ENCODE measurements at regions not wholly inside any gene's neighbourhood (a gene's known extent, or its start where the extent isn't known, plus 50 kb on each side); places are given as distances from the start of the nearest gene placed in this dataset.
"Not testable (repeated sequence)": the region's sequence is repeated elsewhere in the genome, so short reads cannot be mapped to it uniquely, and the experiment has no call there.

DNA sequence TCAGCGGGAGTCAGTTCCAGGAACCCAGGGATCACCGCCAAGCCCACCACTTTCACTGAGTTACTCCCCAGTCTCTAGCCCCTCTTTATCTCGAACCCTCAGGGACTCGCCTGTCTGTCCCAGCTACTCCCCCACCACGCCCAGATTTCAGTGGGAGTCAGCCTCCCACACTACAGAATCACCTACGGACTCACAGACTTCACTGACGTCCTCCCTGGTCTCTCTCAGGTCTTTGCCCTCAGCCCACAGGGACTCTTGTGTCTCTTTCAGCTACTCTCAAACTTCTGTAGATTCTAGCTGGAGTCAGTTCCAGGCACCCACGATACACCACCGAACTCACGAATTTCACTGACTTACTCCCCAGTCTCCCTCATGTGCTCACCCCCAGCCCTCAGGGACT, 529.2 kb downstream of the CWH43 start:
- H3K27ac ChIP-seq (ENCODE audit: low read length); H3K4me3 ChIP-seq (ENCODE audit: low read length); H3K27me3 Mint-ChIP-seq (ENCODE audit: low read depth in 2 of 2); H3K36me3 ChIP-seq (ENCODE audit: control insufficient read depth, insufficient read depth, low read length); H3K27ac Mint-ChIP-seq; H3K4me3 Mint-ChIP-seq; H3K27me3 ChIP-seq (ENCODE audit: control insufficient read depth, insufficient read depth, low read length); intact Hi-C loops (cut with micrococcal nuclease); ATAC-seq; H3K4me1 ChIP-seq (ENCODE audit: control insufficient read depth, insufficient read depth, low read length): not testable (repeated sequence)
- Mint-ChIP-seq H3K36me3 (peaks cover 46% of the 10 kb centered on the region), H3K9me3 (peaks cover 30 to 50% of the 10 kb centered on the region in 2 donors), H3K4me1 (peaks cover 0 to 11% of the 10 kb centered on the region in 2 donors)
- 74% methylated on average over 10 of the region's 10 CpGs for WGBS (ENCODE audit: insufficient coverage)
- peaks cover 71% of the 10 kb centered on the region for H3K9me3 ChIP-seq (ENCODE audit: control insufficient read depth, insufficient read depth, low read length)
- peak in 1 of 2 donors; percentile 8 for DNase-seq

DNA sequence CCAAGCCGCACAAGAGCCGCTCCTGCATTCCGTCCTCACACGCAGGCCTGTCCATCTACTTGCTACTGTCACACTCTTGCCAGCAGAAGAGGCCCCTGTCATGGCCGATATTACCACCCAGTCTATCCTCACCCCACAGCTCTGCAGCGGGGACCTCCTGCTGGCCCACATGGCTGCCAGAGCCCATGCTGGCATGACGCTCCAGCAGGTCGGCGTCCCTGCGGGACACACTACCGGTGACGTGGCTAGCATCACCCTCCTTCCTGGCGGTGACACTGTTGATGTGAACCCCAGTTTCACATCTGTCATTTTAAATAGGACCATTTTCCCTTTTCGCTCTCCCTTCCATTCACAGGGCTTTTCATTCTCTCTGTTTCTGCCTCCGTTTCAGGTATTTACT, 530.0 kb downstream of the CWH43 start:
- Mint-ChIP-seq H3K4me1 (peaks cover 0 to 11% of the 10 kb centered on the region in 2 donors), H3K36me3 (peaks cover 40% of the 10 kb centered on the region), H3K9me3 (peaks cover 24 to 43% of the 10 kb centered on the region in 2 donors)
- H3K27ac ChIP-seq (ENCODE audit: low read length); H3K27me3 ChIP-seq (ENCODE audit: control insufficient read depth, insufficient read depth, low read length); ATAC-seq; H3K4me1 ChIP-seq (ENCODE audit: control insufficient read depth, insufficient read depth, low read length); DNase-seq; intact Hi-C loops (cut with micrococcal nuclease); H3K4me3 Mint-ChIP-seq; H3K27ac Mint-ChIP-seq; H3K4me3 ChIP-seq (ENCODE audit: low read length); H3K27me3 Mint-ChIP-seq (ENCODE audit: low read depth in 2 of 2); H3K36me3 ChIP-seq (ENCODE audit: control insufficient read depth, insufficient read depth, low read length): not testable (repeated sequence)
- H3K9me3 ChIP-seq (ENCODE audit: control insufficient read depth, insufficient read depth, low read length) = peaks cover 68% of the 10 kb centered on the region
- 77% methylated on average over 15 of the region's 15 CpGs for WGBS (ENCODE audit: insufficient coverage)

GRCh38 chr4:49516796-49517195, 530.7 kb downstream of the CWH43 start:
- no peak for TF ChIP-seq CTCF (IDR thresholded peaks at IDR 0.05)
- Mint-ChIP-seq H3K27ac (no peak overlapping the region), H3K4me3 (no peak overlapping the region), H3K36me3 (peaks cover 33% of the 10 kb centered on the region), H3K27me3 (ENCODE audit: low read depth in 2 of 2) (no peaks in the 10 kb centered on the region), H3K4me1 (peaks cover 0 to 11% of the 10 kb centered on the region in 2 donors), H3K9me3 (peaks cover 21 to 39% of the 10 kb centered on the region in 2 donors)
- H3K27me3 ChIP-seq (ENCODE audit: control insufficient read depth, insufficient read depth, low read length) = no peaks in the 10 kb centered on the region
- H3K4me1 ChIP-seq (ENCODE audit: control insufficient read depth, insufficient read depth, low read length) = peaks cover 8% of the 10 kb centered on the region
- no peaks in the 10 kb centered on the region for H3K36me3 ChIP-seq (ENCODE audit: control insufficient read depth, insufficient read depth, low read length)
- ATAC-seq (no peak), DNase-seq (no peak)
- no peak overlapping the region for H3K27ac ChIP-seq (ENCODE audit: low read length)
- intact Hi-C loops (cut with micrococcal nuclease) = no loop called here
- no peak overlapping the region for H3K4me3 ChIP-seq (ENCODE audit: low read length)
- 63% methylated on average over 15 of the region's 15 CpGs for WGBS (ENCODE audit: insufficient coverage)
- peaks cover 61% of the 10 kb centered on the region for H3K9me3 ChIP-seq (ENCODE audit: control insufficient read depth, insufficient read depth, low read length)

DNA sequence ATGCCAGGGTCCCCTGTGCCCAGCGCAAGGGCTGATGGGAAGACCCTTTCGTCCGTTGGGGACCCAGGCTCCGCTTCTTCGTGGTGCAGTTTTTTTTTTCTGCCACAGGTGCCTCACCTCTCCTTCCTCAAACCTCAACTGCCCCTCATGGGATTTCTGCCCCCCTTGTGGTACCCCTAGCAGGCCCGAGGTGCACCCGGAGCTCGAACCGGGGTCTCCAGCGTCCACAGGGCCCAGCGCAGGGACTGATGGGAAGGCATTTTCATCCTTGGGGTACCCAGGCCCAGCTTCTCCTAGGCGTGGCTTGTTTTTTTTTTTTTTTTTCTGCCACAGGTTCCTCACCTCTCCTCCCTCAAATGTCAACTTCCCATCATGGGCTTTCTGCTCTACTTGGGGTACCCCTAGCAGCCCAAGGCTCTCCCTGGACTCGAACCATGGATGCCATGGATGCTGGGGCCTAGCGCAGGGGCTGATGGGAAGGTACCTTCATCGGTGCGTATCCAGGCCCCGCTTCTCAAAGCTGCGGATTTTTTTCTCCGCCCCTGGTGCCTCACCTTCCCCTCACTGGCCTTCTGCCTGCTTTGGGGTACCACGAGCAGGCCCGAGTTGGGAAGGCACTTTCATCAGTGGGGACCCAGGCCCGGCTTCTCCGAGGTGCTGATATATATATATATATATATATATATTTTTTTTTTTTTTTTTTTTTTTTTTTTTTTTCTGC, 531.6 kb downstream of the CWH43 start:
- H3K4me3 Mint-ChIP-seq; H3K27me3 ChIP-seq (ENCODE audit: control insufficient read depth, insufficient read depth, low read length); ATAC-seq; H3K4me3 ChIP-seq (ENCODE audit: low read length); intact Hi-C loops (cut with micrococcal nuclease); H3K27ac ChIP-seq (ENCODE audit: low read length); DNase-seq; H3K4me1 ChIP-seq (ENCODE audit: control insufficient read depth, insufficient read depth, low read length); H3K36me3 ChIP-seq (ENCODE audit: control insufficient read depth, insufficient read depth, low read length); H3K27ac Mint-ChIP-seq; H3K27me3 Mint-ChIP-seq (ENCODE audit: low read depth in 2 of 2): not testable (repeated sequence)
- Mint-ChIP-seq H3K36me3 (peaks cover 25% of the 10 kb centered on the region), H3K4me1 (peaks cover 0 to 11% of the 10 kb centered on the region in 2 donors), H3K9me3 (peaks cover 21 to 36% of the 10 kb centered on the region in 2 donors)
- H3K9me3 ChIP-seq (ENCODE audit: control insufficient read depth, insufficient read depth, low read length) = peaks cover 53% of the 10 kb centered on the region
- 88% methylated on average over 18 of the region's 23 CpGs for WGBS (ENCODE audit: insufficient coverage)

DNA sequence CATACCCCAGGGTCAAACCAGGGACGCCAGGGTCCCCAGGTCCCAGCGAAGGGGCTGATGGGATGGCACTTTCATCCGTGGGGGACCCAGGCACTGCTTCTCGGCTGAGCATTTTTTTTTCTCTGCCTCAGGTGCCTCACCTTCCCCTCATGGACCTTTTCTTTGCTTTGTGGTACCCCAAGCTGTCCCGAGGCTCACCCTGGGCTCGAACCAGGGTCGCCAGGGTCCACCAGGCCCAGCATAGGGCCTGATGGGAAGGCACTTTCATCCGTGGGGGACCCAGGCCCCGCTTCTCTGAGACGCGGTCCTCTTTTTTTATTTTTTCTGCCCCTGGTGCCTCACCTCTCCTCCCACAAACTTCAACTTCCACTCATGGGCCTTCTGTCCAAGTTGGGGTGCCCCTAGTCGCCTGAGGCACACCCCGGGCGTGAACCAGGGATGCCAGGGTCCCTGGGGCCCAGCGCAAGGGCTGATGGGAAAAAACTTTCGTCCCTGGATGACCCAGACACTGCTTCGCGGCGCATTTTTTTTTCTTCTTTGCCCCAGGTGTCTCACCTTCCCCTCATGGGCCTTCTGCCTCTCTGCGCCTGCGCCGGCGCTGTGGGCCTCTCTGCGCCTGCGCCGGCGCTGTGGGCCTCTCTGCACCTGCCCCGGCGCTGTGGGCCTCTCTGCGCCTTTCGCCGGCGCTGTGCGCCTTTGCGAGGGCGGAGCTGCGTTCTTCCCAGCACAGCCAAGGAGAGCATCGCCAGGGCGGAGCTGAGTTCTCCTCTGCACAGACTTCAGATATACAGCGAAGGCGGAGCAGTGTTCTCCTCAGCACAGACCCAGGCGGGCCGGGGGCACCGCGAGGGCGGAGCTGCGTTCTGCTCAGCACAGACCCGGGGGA, 533.3 kb downstream of the CWH43 start:
- H3K27ac ChIP-seq (ENCODE audit: low read length); H3K36me3 ChIP-seq (ENCODE audit: control insufficient read depth, insufficient read depth, low read length); H3K4me3 Mint-ChIP-seq; H3K27me3 Mint-ChIP-seq (ENCODE audit: low read depth in 2 of 2); DNase-seq; H3K27ac Mint-ChIP-seq; H3K27me3 ChIP-seq (ENCODE audit: control insufficient read depth, insufficient read depth, low read length); H3K4me1 ChIP-seq (ENCODE audit: control insufficient read depth, insufficient read depth, low read length); intact Hi-C loops (cut with micrococcal nuclease); ATAC-seq; H3K4me3 ChIP-seq (ENCODE audit: low read length); H3K4me1 Mint-ChIP-seq: not testable (repeated sequence)
- H3K9me3 ChIP-seq (ENCODE audit: control insufficient read depth, insufficient read depth, low read length) = peaks cover 35% of the 10 kb centered on the region
- Mint-ChIP-seq H3K36me3 (peaks cover 13% of the 10 kb centered on the region), H3K9me3 (peaks cover 13 to 24% of the 10 kb centered on the region in 2 donors)
- 85% methylated on average over 18 of the region's 48 CpGs for WGBS (ENCODE audit: insufficient coverage)

- H3K27ac ChIP-seq (ENCODE audit: low read length); H3K27me3 Mint-ChIP-seq (ENCODE audit: low read depth in 2 of 2); H3K4me3 Mint-ChIP-seq; DNase-seq; H3K27ac Mint-ChIP-seq; ATAC-seq; intact Hi-C loops (cut with micrococcal nuclease); H3K9me3 ChIP-seq (ENCODE audit: control insufficient read depth, insufficient read depth, low read length); H3K9me3 Mint-ChIP-seq; H3K36me3 ChIP-seq (ENCODE audit: control insufficient read depth, insufficient read depth, low read length); H3K27me3 ChIP-seq (ENCODE audit: control insufficient read depth, insufficient read depth, low read length); H3K4me3 ChIP-seq (ENCODE audit: low read length); H3K4me1 Mint-ChIP-seq; H3K36me3 Mint-ChIP-seq; H3K4me1 ChIP-seq (ENCODE audit: control insufficient read depth, insufficient read depth, low read length): not testable (repeated sequence)
- 76% methylated on average over 35 of the region's 55 CpGs for WGBS (ENCODE audit: insufficient coverage)
Measured at GRCh38 chr4:49523816-49524765, 538.0 kb downstream of the CWH43 start.
